Naive B cell (primary cell): ENCODE measurements at regions not wholly inside any gene's neighbourhood (a gene's known extent, or its start where the extent isn't known, plus 50 kb on each side); places are given as distances from the start of the nearest gene placed in this dataset.

Experiments
- ATAC-seq, 2 donors: fragments of 150-1000 bp; cut with Tn5 transposase; 2 replicates each; pipeline ENCODE4 v1.10.0; 2021; ENCODE audit warnings: low read depth in 2 of 2, mild to moderate bottlenecking in 2 of 2, moderate library complexity in 2 of 2
- DNase-seq: peaks from one replicate; pipeline ENCODE4 v3.0.0; 2022
- H3K27ac Mint-ChIP-seq, 6 donors: one replicate each; pipeline ENCODE4 v1.8.0; 2020 to 2022; ENCODE audit warnings: mild to moderate bottlenecking in 6 of 6, mixed read lengths in 6 of 6, moderate library complexity in 5 of 6, inconsistent platforms in 2 of 6
- H3K27me3 Mint-ChIP-seq, 3 donors: one replicate each; pipeline ENCODE4 v1.8.0; 2021 to 2022; ENCODE audit warnings: mixed read lengths in 3 of 3, mild to moderate bottlenecking in 1 of 3
- H3K36me3 Mint-ChIP-seq, 2 donors: one replicate each; pipeline ENCODE4 v1.8.0; 2020 to 2022; ENCODE audit warnings: mixed read lengths in 2 of 2, inconsistent platforms in 1 of 2, mild to moderate bottlenecking in 1 of 2
- H3K4me1 Mint-ChIP-seq, 3 donors: one replicate each; pipeline ENCODE4 v1.8.0; 2020 to 2022; ENCODE audit warnings: mixed read lengths in 3 of 3, inconsistent platforms in 1 of 3, mild to moderate bottlenecking in 1 of 3, moderate library complexity in 1 of 3
- H3K4me3 Mint-ChIP-seq, 8 donors: one replicate each; pipeline ENCODE4 v1.8.0; 2020 to 2022; ENCODE audit warnings: mild to moderate bottlenecking in 8 of 8, mixed read lengths in 8 of 8, moderate library complexity in 8 of 8, inconsistent platforms in 2 of 8
- H3K9me3 Mint-ChIP-seq, 7 donors: one replicate each; pipeline ENCODE4 v1.8.0; 2020 to 2022; ENCODE audit warnings: mixed read lengths in 7 of 7, mild to moderate bottlenecking in 5 of 7, inconsistent platforms in 2 of 7, moderate library complexity in 1 of 7

DNA sequence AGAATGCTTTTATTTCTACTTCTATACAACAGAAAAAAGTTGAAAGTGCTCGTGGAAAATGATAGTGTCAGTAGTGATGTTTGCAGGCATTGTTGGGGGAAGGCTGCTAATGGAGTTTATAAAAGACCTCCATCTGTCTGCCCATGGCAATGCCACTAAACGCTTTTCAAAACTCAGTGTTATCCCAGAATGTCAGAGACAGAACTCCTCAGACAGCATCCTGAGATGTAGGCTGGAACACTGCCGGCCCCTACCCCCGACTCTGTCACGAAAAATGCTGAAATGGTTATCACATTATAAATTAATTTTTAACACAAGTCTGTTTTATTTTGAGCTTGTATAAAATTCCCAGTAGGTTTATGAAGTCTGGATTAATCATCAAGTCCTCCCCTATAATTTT, 128.9 kb downstream of the HS3ST1 start:
- Mint-ChIP-seq H3K4me3 (no peak overlapping the region), H3K9me3 (no peaks in the 10 kb centered on the region), H3K27ac (no peak overlapping the region), H3K4me1 (peaks cover 11 to 41% (median 26%) of the 10 kb centered on the region in 3 donors), H3K36me3 (peaks cover 0 to 8% of the 10 kb centered on the region in 2 donors), H3K27me3 (peaks cover 4 to 9% (median 7%) of the 10 kb centered on the region in 3 donors)
- no peak for ATAC-seq
- DNase-seq: no peak

DNA sequence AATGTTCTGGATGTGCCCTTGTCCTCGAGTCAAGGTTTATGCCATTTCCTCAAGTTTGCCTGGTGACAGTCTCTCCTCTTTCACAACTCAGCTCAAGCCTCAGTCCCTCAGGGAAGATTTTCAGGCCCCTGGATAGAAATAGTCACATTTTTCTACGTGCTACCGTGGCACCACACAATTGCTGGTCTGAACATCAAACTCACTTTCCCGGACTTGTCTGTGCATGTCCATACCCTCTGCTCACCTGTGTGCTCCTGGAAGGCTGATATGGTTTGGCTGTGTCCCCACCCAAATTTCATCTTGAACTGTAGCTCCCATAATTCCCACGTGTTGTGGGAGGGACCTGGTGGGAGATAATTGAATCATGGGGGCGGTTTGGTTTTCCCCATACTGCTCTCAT, 129.7 kb downstream of the HS3ST1 start:
- H3K9me3 Mint-ChIP-seq: no peaks in the 10 kb centered on the region
- H3K27me3 Mint-ChIP-seq: peaks cover 4 to 8% (median 7%) of the 10 kb centered on the region in 3 donors
- ATAC-seq: no peak
- no peak overlapping the region for H3K27ac Mint-ChIP-seq
- no peak overlapping the region for H3K4me3 Mint-ChIP-seq
- no peak for DNase-seq
- H3K36me3 Mint-ChIP-seq: peaks cover 0 to 7% of the 10 kb centered on the region in 2 donors
- H3K4me1 Mint-ChIP-seq: peaks cover 11 to 41% (median 26%) of the 10 kb centered on the region in 3 donors

DNA sequence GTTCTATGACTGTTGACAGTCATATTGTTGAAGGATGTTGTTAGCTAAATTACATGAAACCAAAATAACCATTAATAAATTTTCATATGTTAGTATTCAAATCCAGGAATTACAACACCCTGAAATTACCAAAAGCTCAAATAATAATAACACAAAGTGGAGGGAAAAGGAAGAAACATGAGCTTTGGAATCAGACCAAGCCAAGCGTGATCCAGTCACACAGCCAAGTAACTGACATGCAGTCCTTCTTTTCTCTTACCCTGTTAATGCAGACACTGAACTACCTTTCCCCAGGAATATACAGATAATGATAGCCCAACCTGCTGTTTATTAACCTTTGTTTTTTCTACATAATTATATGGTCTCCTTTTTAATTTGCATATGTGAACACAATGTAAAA, 130.2 kb downstream of the HS3ST1 start:
- Mint-ChIP-seq H3K27me3 (peaks cover 2 to 4% (median 2%) of the 10 kb centered on the region in 3 donors), H3K9me3 (no peaks in the 10 kb centered on the region), H3K27ac (no peak overlapping the region), H3K36me3 (peaks cover 0 to 2% of the 10 kb centered on the region in 2 donors), H3K4me1 (peaks cover 11 to 41% (median 26%) of the 10 kb centered on the region in 3 donors), H3K4me3 (no peak overlapping the region)
- DNase-seq: no peak
- no peak for ATAC-seq

DNA sequence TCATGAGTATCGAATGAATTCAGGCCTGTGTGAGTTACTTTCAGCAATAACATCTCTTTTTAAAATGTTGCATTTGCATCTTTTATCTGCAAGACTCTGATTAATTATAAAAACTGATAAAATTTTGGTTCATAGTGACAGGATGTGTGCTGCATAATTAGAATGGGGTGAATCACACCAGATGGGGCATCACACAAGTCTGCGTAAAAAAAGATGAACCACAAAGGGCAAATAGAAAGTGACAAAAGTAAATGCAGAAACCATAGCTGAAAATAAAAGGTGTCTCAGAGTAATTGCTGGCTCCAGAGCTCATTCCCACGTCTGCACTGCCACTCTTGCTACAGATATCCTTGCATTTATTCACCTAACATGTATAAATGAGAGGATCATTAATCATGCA, 131.1 kb downstream of the HS3ST1 start:
- H3K27ac Mint-ChIP-seq: no peak overlapping the region
- H3K9me3 Mint-ChIP-seq: no peaks in the 10 kb centered on the region
- ATAC-seq (no peak), DNase-seq (peak; percentile 1)
- peak overlapping the region in 1 of 8 donors; percentile 74 for H3K4me3 Mint-ChIP-seq
- H3K36me3 Mint-ChIP-seq: no peaks in the 10 kb centered on the region
- H3K27me3 Mint-ChIP-seq: peaks cover 0 to 4% (median 0%) of the 10 kb centered on the region in 3 donors
- H3K4me1 Mint-ChIP-seq: peaks cover 11 to 37% (median 23%) of the 10 kb centered on the region in 3 donors

DNA sequence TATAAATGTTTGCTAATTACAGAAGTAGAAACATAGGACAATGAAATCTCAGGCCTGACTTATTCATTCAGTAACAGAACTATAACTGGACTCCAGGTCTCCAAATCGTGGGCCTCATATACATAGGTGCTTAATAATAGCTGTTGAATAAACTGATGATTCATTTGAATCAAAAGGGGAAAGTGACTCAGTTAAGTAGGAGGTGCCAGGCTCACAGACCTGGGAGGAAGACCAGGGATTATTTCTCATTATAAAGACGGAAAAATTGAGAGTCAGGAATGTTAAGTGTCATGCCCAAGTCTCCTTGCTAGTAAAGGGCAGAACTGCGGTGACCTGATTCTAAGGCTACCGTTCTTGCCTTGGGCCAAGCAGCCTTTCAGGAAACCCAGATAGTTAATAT, 131.5 kb downstream of the HS3ST1 start:
- H3K9me3 Mint-ChIP-seq: no peaks in the 10 kb centered on the region
- ATAC-seq (no peak), DNase-seq (no peak)
- no peaks in the 10 kb centered on the region for H3K36me3 Mint-ChIP-seq
- peaks cover 11 to 34% (median 21%) of the 10 kb centered on the region in 3 donors for H3K4me1 Mint-ChIP-seq
- peaks cover 0 to 4% (median 0%) of the 10 kb centered on the region in 3 donors for H3K27me3 Mint-ChIP-seq
- peak overlapping the region in 1 of 8 donors; percentile 74 for H3K4me3 Mint-ChIP-seq
- H3K27ac Mint-ChIP-seq: no peak overlapping the region

DNA sequence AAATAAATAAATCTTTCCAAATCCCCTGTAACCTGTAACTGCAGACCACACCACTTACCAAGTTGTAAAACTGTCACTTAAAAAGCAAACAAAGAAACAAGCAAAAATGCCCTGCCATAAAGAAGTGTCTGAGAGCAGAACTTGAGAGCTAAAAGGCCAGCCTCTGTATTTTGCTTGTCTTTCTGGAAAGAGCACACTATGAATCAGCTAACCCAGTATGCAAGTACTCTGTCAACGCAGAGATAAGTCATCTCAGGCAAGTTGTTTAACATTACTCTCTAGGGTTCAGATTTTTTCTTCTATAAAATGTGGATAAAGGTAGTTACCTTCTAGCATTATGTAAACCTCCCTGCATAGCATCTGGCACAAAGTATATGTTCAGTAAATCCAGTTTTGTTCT, 134.8 kb downstream of the HS3ST1 start:
- ATAC-seq: no peak
- H3K9me3 Mint-ChIP-seq: no peaks in the 10 kb centered on the region
- H3K27ac Mint-ChIP-seq: peak overlapping the region in 1 of 6 donors; percentile 3
- DNase-seq: no peak
- no peaks in the 10 kb centered on the region for H3K36me3 Mint-ChIP-seq
- no peak overlapping the region for H3K4me3 Mint-ChIP-seq
- H3K27me3 Mint-ChIP-seq: no peaks in the 10 kb centered on the region
- peaks cover 8 to 31% (median 21%) of the 10 kb centered on the region in 3 donors for H3K4me1 Mint-ChIP-seq

DNA sequence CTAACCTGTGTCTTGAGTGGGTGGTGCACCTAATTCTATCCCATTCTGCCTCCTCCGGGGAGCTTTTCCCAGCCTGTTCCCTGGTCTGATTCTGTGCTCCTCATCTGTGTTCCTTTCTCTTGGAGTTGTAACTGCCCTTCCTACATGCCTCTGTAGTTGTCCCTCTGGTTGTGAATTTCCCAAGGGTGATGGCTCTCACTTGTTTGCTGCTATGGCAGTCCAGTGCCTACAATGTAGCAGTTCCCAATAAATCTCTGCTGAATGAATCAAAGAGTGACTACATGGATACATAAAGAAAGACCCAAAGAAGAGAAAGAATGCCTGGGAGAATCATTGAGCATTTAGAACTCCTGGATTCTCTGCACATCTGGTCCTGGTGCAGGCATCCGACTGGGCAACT, 141.6 kb downstream of the HS3ST1 start:
- Mint-ChIP-seq H3K36me3 (peaks cover 6 to 20% of the 10 kb centered on the region in 2 donors), H3K27ac (peak overlapping the region; percentile 18 to 79 (median 68)), H3K27me3 (no peaks in the 10 kb centered on the region), H3K9me3 (peaks cover 10 to 24% (median 19%) of the 10 kb centered on the region in 7 donors), H3K4me1 (peaks cover 23 to 31% (median 25%) of the 10 kb centered on the region in 3 donors), H3K4me3 (peak overlapping the region in 6 of 8 donors; percentile 21 to 83 (median 70))
- DNase-seq (no peak), ATAC-seq (no peak)

DNA sequence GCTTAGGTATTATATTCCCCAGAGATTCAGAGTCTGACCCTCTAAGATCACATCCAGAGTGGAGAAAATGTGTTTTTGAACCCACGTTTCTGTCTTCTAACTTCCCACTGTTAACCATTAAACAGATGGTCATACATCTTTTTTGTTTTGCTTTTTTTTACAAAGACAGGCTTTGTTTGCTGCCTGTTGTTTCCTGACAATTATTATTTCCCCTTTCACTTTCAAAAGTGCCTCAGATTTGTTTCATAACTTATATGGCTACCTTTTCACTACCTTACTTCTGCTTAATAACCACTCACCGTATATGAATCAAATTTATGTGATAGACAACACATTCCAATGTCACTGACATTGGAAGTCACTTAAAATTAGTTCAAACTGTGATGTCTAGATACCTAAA, 142.2 kb downstream of the HS3ST1 start:
- Mint-ChIP-seq H3K4me1 (peaks cover 23 to 28% (median 25%) of the 10 kb centered on the region in 3 donors), H3K27ac (peak overlapping the region; percentile 18 to 79 (median 70)), H3K27me3 (no peaks in the 10 kb centered on the region), H3K36me3 (peaks cover 6 to 20% of the 10 kb centered on the region in 2 donors), H3K9me3 (peaks cover 10 to 24% (median 19%) of the 10 kb centered on the region in 7 donors), H3K4me3 (peak overlapping the region in 7 of 8 donors; percentile 20 to 83 (median 70))
- ATAC-seq (peak; percentile 93 to 96), DNase-seq (peak; percentile 42)

DNA sequence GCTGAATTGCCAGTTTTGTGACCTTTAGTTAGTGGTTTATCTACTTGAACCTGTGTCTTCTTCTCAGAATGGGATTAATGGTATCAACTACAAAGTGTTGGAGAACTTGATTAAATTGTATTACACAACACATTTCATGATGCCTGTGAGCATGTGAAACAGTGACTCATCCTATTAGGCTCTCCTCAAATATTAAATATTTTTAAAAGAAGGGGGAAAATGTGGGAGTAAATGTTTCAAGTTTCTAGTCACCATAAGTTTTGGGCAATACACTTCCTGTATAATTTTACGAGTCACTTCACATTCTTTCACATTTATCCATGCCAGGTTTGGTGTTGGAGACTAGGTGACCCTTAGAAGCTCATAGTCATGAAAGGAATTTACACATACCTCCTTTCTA, 147.0 kb downstream of the HS3ST1 start:
- H3K36me3 Mint-ChIP-seq: peaks cover 6 to 20% of the 10 kb centered on the region in 2 donors
- H3K27me3 Mint-ChIP-seq: peaks cover 0 to 6% (median 0%) of the 10 kb centered on the region in 3 donors
- no peak for ATAC-seq
- no peak overlapping the region for H3K27ac Mint-ChIP-seq
- H3K4me3 Mint-ChIP-seq: no peak overlapping the region
- H3K9me3 Mint-ChIP-seq: peaks cover 6 to 24% (median 19%) of the 10 kb centered on the region in 7 donors
- DNase-seq: no peak
- H3K4me1 Mint-ChIP-seq: peaks cover 10 to 11% (median 10%) of the 10 kb centered on the region in 3 donors

DNA sequence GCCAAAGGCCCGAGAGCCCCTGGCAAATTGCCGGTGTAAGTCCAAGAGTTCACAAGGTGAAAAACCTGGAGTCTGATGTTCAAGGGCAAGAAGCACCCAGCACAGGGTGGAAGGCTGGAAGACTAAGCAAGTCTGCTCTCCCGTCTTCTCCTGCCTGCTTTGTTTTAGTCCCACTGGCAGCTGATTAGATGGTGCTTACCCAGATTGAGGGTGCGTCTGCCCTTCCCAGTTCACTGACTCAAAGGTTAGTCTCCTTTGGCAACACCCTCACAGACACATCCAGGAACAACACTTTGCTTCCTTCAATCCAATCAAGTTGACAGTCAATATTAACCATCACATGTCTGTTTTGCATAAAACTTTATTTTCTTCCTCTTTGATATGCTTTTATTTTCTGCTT, 157.4 kb downstream of the HS3ST1 start:
- Mint-ChIP-seq H3K36me3 (peaks cover 10 to 21% of the 10 kb centered on the region in 2 donors), H3K4me3 (peak overlapping the region in 1 of 8 donors; percentile 22), H3K27me3 (peaks cover 0 to 12% (median 0%) of the 10 kb centered on the region in 3 donors), H3K4me1 (peaks cover 2 to 12% (median 7%) of the 10 kb centered on the region in 3 donors), H3K27ac (no peak overlapping the region), H3K9me3 (peaks cover 5 to 19% (median 12%) of the 10 kb centered on the region in 7 donors)
- ATAC-seq (no peak), DNase-seq (no peak)

DNA sequence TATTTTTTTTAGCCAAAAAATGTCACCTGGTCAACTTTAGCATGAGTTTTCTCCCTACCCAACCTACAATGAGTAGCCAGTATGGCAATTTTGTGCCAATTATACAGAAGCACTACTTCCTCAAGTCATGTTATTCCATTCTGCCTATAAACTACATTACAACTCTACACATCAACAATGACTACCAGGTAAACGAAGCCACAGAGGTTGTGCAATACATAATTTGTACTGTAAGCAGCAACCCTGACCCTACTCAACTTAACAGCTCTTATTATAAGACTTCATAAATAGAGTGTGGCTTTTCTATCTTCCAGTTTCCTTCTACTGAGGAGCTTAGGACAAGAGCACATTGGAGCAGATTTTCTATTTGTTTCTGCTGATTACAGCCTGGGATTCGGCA, 160.5 kb downstream of the HS3ST1 start:
- DNase-seq (no peak), ATAC-seq (no peak)
- Mint-ChIP-seq H3K4me1 (peaks cover 2 to 12% (median 7%) of the 10 kb centered on the region in 3 donors), H3K27me3 (peaks cover 0 to 11% (median 0%) of the 10 kb centered on the region in 3 donors), H3K27ac (peak overlapping the region in 1 of 6 donors; percentile 23), H3K36me3 (peaks cover 13 to 21% of the 10 kb centered on the region in 2 donors), H3K4me3 (no peak overlapping the region), H3K9me3 (peaks cover 10 to 29% (median 16%) of the 10 kb centered on the region in 7 donors)

DNA sequence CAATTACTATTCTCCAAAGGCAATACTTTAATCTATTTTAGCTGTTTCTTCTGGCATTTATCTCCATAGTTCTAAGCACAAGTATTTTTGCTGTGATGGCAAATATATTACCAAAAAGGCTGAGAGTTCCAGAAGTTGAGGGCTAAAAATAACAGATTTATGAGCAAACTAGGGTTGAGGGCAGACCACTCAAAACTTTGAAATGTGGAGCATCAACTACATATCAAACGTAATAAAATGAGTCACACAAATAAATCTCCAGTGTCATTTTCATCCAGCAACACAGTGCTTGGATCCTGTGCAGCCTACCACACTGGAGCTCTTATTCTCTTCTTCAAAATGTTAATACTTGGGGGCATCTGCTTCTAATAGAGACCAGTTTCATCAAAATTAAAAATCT, 163.9 kb downstream of the HS3ST1 start:
- no peak overlapping the region for H3K4me3 Mint-ChIP-seq
- no peak for ATAC-seq
- no peaks in the 10 kb centered on the region for H3K27me3 Mint-ChIP-seq

DNA sequence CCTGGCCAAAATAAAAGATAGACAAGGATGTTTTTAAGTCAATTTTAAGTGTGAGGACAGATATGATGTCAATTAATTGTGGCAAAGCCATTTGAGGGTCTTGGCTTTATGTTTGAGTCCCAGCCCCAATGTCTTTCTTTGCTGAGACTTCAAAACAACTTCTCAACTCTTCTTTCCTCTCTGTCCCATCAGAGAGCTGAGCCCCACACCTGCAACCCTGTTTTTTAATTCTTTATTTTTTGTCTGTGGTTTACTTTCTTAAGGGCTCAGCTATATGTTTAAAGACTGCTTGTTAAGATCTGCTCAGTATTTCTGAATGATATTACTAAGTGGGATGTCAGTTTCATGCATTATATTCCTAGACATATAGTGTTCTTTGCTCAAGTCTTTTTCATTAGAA, 164.3 kb downstream of the HS3ST1 start:
- ATAC-seq (no peak), DNase-seq (no peak)
- Mint-ChIP-seq H3K4me1 (peaks cover 0 to 2% (median 0%) of the 10 kb centered on the region in 3 donors), H3K36me3 (peaks cover 13 to 21% of the 10 kb centered on the region in 2 donors), H3K4me3 (no peak overlapping the region), H3K27ac (no peak overlapping the region), H3K9me3 (peaks cover 10 to 29% (median 16%) of the 10 kb centered on the region in 7 donors), H3K27me3 (no peaks in the 10 kb centered on the region)

More for the DNA sequence above, 163.9 kb downstream of the HS3ST1 start:
- H3K4me1 Mint-ChIP-seq: peaks cover 0 to under 1% (median 0%) of the 10 kb centered on the region in 3 donors
- H3K9me3 Mint-ChIP-seq: peaks cover 10 to 29% (median 16%) of the 10 kb centered on the region in 7 donors
- no peak overlapping the region for H3K27ac Mint-ChIP-seq
- peaks cover 13 to 21% of the 10 kb centered on the region in 2 donors for H3K36me3 Mint-ChIP-seq
- no peak for DNase-seq

DNA sequence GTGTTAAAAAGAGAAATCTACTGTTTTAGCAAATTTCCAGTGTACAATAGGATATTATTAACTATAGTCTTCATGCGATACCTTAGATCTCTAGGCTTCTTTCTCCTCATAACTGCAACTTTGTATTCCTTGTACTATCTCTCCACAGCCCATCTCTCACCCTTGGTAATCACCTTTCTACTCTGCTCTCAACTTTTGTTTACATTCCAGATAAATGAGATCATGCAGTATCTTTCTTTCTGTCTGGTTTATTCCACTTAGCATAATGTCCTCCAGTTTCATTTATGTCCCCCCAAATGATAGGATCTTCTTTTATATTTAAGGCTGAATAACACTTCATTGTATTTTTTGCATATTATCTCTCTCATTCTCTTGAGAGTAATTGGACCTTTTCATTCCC, 165.5 kb downstream of the HS3ST1 start:
- Mint-ChIP-seq H3K4me1 (peaks cover 0 to 2% (median 0%) of the 10 kb centered on the region in 3 donors), H3K9me3 (peaks cover 10 to 29% (median 16%) of the 10 kb centered on the region in 7 donors), H3K27ac (no peak overlapping the region), H3K4me3 (no peak overlapping the region), H3K27me3 (no peaks in the 10 kb centered on the region), H3K36me3 (peaks cover 13 to 18% of the 10 kb centered on the region in 2 donors)
- DNase-seq: no peak
- no peak for ATAC-seq
